Prostate gland (tissue), 2 donors: ENCODE measurements at regions not wholly inside any gene's neighbourhood (a gene's known extent, or its start where the extent isn't known, plus 50 kb on each side); places are given as distances from the start of the nearest gene placed in this dataset.

Source experiments
- DNase-seq: peaks from one replicate; pipeline ENCODE4 v3.0.0-alpha.2; 2019; ENCODE audit warnings: low spot score
- H3K27ac ChIP-seq, 2 donors: fragments of 200-600 bp; sonication (generic); 2 replicates each; pipeline ENCODE4 v1.5.1; 2017 to 2019
- H3K27me3 ChIP-seq: fragments of 200-600 bp; sonication (generic); replicated peaks from 2 replicates; pipeline ENCODE4 v1.5.1; 2019; ENCODE audit not compliant: insufficient read depth
- H3K36me3 ChIP-seq, 2 donors: fragments of 200-600 bp; sonication (generic); 1 replicate in 1 of 2; 2 replicates in 1 of 2; pipeline versions ENCODE4 v1.5.1 to v1.8.1; 2017 to 2019
- H3K4me1 ChIP-seq: fragments of 200-600 bp; sonication (generic); replicated peaks from 2 replicates; pipeline ENCODE4 v1.5.1; 2019
- H3K4me3 ChIP-seq, 2 donors: fragments of 200-600 bp; sonication (generic); 2 replicates each; pipeline ENCODE4 v1.5.1; 2017 to 2019
- H3K9me3 ChIP-seq: fragments of 200-600 bp; sonication (generic); 2 replicates; pipeline ENCODE4 v1.5.1; 2017
- POLR2A ChIP-seq: fragments of 450-650 bp; IDR thresholded peaks from one replicate; pipeline ENCODE4 v1.6.1; 2016; ENCODE audit warnings: antibody characterized with exemption, mild to moderate bottlenecking
- POLR2AphosphoS5 ChIP-seq: sonication (generic); formaldehyde crosslinking; IDR thresholded peaks from one replicate; pipeline ENCODE4 v1.6.1; 2017; ENCODE audit warnings: antibody characterized with exemption
- WGBS: methylation state at CpG from one replicate; pipeline ENCODE4 v1.1.5; 2018; 5-methylcytosine and 5-hydroxymethylcytosine counted together
- intact Hi-C: fragments of 100-400 bp; cut with DNase I; formaldehyde crosslinking; loops from one replicate; pipeline ENCODE4 v1.14.2; 2022
- TF ChIP-seq, protein P1 (sequence below), 4 experiments: fragments of 200-600 bp in 2 of 4; fragments of 450-650 bp in 2 of 4; sonication (generic) in 2 of 4; IDR thresholded peaks; 1 replicate in 3 of 4; 2 replicates in 1 of 4; pipeline ENCODE4 v1.5.1; 2016 to 2019; ENCODE audit warnings: antibody characterized with exemption in 4 of 4, mild to moderate bottlenecking in 2 of 4, moderate library complexity in 2 of 4

DNA sequence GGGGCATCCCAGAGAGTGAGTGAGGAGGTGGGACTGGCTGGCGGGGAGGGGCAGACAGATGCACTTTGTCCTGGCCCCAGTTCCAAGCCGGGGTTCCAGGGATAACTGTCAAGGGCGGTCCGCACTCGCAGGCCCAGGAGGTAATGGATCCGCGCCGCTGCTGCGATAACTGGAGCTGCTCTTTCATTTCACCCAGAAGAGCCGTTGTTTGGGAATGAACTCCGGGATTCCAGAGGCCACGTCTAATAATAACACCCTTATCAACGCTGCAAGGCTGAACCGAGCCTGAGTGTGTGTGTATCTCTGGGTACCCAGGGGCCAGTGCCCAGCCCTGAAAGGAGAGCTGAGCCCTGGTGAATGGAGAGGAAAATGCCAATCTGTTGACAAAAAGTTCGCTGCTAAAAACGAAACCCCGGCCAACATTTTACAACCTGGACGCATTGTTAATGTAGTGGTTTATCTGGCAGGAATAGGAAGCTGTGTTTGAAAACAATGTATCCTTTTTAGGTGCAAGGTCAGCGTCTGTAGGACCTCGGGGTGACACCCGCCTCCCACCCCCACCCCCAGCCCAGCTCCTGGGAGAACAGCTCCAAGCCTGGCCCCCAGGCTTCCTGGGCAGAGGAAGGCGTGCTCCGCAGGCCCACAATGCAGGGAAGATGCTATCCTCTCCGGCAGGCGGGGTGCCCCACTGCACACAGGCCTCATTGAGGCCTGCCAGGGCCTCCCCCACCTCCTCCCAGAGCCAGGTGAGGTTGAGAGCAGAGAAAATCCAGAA lies 119.7 kb downstream of the PROX1 start:
- intact Hi-C loops, result no loop called here
- TF ChIP-seq, protein P1, sequence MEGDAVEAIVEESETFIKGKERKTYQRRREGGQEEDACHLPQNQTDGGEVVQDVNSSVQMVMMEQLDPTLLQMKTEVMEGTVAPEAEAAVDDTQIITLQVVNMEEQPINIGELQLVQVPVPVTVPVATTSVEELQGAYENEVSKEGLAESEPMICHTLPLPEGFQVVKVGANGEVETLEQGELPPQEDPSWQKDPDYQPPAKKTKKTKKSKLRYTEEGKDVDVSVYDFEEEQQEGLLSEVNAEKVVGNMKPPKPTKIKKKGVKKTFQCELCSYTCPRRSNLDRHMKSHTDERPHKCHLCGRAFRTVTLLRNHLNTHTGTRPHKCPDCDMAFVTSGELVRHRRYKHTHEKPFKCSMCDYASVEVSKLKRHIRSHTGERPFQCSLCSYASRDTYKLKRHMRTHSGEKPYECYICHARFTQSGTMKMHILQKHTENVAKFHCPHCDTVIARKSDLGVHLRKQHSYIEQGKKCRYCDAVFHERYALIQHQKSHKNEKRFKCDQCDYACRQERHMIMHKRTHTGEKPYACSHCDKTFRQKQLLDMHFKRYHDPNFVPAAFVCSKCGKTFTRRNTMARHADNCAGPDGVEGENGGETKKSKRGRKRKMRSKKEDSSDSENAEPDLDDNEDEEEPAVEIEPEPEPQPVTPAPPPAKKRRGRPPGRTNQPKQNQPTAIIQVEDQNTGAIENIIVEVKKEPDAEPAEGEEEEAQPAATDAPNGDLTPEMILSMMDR (IDR thresholded peaks at IDR 0.05), result no peak
- TF ChIP-seq POLR2A (no peak), POLR2AphosphoS5 (no peak)
- no peaks in the 10 kb centered on the region for H3K27me3 ChIP-seq
- H3K4me3 ChIP-seq, result peak overlapping the region in 1 of 2 donors; percentile 6
- no peaks in the 10 kb centered on the region for H3K4me1 ChIP-seq
- DNase-seq, result no peak
- 34% methylated on average over 24 of the region's 25 CpGs for WGBS
- H3K9me3 ChIP-seq, result no peaks in the 10 kb centered on the region
- no peak overlapping the region for H3K27ac ChIP-seq
- no peaks in the 10 kb centered on the region for H3K36me3 ChIP-seq

DNA sequence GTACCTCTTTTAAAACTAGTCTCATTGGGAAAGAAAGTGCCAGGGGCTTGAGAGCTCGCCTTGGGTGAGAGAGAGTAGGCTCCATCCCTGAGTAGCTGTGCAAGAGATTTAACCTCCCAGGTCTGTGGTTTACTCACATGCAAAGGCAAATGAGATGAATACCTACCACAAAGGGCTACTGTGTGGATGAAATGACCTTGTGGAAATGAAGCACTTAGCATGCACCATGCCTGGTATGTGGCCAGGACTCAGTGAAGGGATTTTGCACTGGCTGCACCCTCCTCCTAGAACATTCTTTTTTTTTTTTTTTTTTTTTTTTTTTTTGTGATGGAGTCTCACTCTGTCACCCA lies 120.3 kb downstream of the PROX1 start:
- Histone ChIP-seq H3K9me3 (no peaks in the 10 kb centered on the region), H3K36me3 (no peaks in the 10 kb centered on the region), H3K4me3 (no peak overlapping the region), H3K27me3 (no peaks in the 10 kb centered on the region), H3K27ac (no peak overlapping the region), H3K4me1 (no peaks in the 10 kb centered on the region)
- no peak for DNase-seq
- intact Hi-C loops, result no loop called here
- 71% methylated on average over 1 of the region's 1 CpG for WGBS
- TF ChIP-seq POLR2A (no peak), POLR2AphosphoS5 (no peak)
- TF ChIP-seq, protein P1 (IDR thresholded peaks at IDR 0.05), result no peak

DNA sequence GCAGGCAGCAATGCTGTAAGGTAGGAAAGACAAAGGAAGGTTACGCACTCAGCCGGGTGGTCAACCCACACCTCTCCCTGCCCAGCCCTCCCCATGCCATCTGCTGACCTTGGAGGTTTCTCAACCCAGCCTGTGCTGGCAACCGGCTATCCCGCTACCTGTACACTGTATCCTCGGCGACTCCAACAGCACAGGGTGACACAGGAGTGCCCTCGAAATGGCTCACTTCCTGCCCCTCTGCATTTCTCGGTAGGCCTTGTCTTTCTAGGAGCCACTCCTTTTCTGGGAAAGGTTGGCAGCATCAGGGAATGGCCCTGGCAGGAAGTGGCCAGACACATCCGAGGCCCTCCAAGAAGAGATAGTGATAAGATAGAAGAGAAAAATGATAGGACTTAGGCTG lies 124.0 kb downstream of the PROX1 start:
- no peaks in the 10 kb centered on the region for H3K4me1 ChIP-seq
- WGBS, result 92% methylated on average over 9 of the region's 9 CpGs
- no peaks in the 10 kb centered on the region for H3K27me3 ChIP-seq
- no peak overlapping the region for H3K4me3 ChIP-seq
- H3K36me3 ChIP-seq, result no peaks in the 10 kb centered on the region
- DNase-seq, result no peak
- TF ChIP-seq, protein P1 (IDR thresholded peaks at IDR 0.05), result no peak
- TF ChIP-seq POLR2AphosphoS5 (no peak), POLR2A (no peak)
- H3K27ac ChIP-seq, result no peak overlapping the region
- no peaks in the 10 kb centered on the region for H3K9me3 ChIP-seq
- intact Hi-C loops, result no loop called here

DNA sequence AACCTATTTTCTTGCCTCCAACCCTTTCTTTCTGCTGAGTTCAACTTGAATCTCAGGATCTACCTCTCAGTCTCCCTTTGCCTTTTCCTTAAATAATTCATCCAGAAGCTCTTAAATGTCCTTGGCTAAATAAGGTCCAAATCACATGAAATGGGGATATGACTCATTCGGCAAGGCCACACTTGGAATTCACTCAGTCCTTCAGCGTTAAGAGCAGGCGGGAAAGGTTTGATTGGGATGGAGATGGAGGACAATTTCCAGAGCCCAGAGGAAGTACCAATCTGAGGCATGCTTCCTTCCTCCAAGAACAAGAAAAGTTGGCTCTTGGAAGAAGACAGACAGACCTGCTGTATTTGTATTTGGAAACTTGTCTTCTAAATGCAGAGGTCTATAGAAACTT lies 128.5 kb downstream of the PROX1 start:
- Histone ChIP-seq H3K4me3 (no peak overlapping the region), H3K9me3 (no peaks in the 10 kb centered on the region), H3K36me3 (no peaks in the 10 kb centered on the region), H3K4me1 (no peaks in the 10 kb centered on the region), H3K27me3 (no peaks in the 10 kb centered on the region), H3K27ac (no peak overlapping the region)
- DNase-seq, result no peak
- intact Hi-C loops, result no loop called here
- TF ChIP-seq POLR2AphosphoS5 (no peak), POLR2A (no peak)
- TF ChIP-seq, protein P1 (IDR thresholded peaks at IDR 0.05), result no peak
- 87% methylated on average over 3 of the region's 3 CpGs for WGBS

DNA sequence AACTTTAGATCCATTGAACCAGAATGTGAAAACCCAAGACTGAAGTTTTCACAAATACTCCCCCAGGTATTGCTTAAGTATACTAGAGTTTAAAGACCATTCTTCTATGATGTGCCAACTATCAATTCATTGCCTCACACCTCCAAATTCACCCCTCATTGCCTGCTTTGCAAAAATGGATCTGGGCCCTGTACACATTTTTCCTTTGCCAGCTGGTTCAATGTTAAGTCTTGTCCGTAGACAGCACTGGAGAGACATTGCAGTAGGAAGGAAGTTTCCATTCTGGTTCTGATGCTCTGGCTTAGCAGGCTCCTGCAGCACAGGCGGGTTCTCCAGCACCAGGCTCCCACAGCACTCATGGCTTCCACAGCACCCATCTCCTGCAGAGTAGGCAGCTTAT lies 130.0 kb downstream of the PROX1 start:
- Histone ChIP-seq H3K27ac (no peak overlapping the region), H3K4me3 (no peak overlapping the region), H3K9me3 (no peaks in the 10 kb centered on the region), H3K4me1 (no peaks in the 10 kb centered on the region), H3K36me3 (no peaks in the 10 kb centered on the region), H3K27me3 (no peaks in the 10 kb centered on the region)
- WGBS, result 92% methylated on average over 2 of the region's 2 CpGs
- intact Hi-C loops, result no loop called here
- TF ChIP-seq POLR2AphosphoS5 (no peak), POLR2A (no peak)
- TF ChIP-seq, protein P1 (IDR thresholded peaks at IDR 0.05), result no peak
- DNase-seq, result no peak
